NCI-H2081 treated with DMSO at 0.1 percent for 48 hours (cell line): ENCODE measurements at regions not wholly inside any gene's neighbourhood (a gene's known extent, or its start where the extent isn't known, plus 50 kb on each side); places are given as distances from the start of the nearest gene placed in this dataset.
"Not testable (repeated sequence)": the region's sequence is repeated elsewhere in the genome, so short reads cannot be mapped to it uniquely, and the experiment has no call there.

Source experiments
- DNase-seq: peaks from one replicate; lab custom pipeline; 2025; lab: John Stamatoyannopoulos, UW

GRCh38 chr4:96431094-96431493 lies 591.2 kb downstream of the PDHA2 start:
- DNase-seq, result no peak

- DNase-seq, result no peak
Observed at GRCh38 chr4:96448315-96448872, 608.5 kb downstream of the PDHA2 start.

GRCh38 chr4:96455045-96455720 lies 615.3 kb downstream of the PDHA2 start:
- no peak for DNase-seq

GRCh38 chr4:96458031-96458430 lies 618.1 kb downstream of the PDHA2 start:
- not testable (repeated sequence) for DNase-seq

- no peak for DNase-seq
Observed at GRCh38 chr4:96459105-96459504, 619.2 kb downstream of the PDHA2 start.

GRCh38 chr4:96465834-96466233 lies 625.9 kb downstream of the PDHA2 start:
- DNase-seq, result no peak

- DNase-seq, result no peak
Observed at GRCh38 chr4:96471956-96472867, 632.3 kb downstream of the PDHA2 start.

- DNase-seq, result no peak
Observed at GRCh38 chr4:96473246-96473645, 633.4 kb downstream of the PDHA2 start.

GRCh38 chr4:96483308-96484030 lies 643.6 kb downstream of the PDHA2 start:
- no peak for DNase-seq

- no peak for DNase-seq
Observed at GRCh38 chr4:96486563-96486962, 646.7 kb downstream of the PDHA2 start.

GRCh38 chr4:96497621-96498020 lies 657.7 kb downstream of the PDHA2 start:
- no peak for DNase-seq

- no peak for DNase-seq
Observed at GRCh38 chr4:96504386-96504785, 664.5 kb downstream of the PDHA2 start.

- DNase-seq, result no peak
Observed at GRCh38 chr4:96509039-96509741, 669.3 kb downstream of the PDHA2 start.

GRCh38 chr4:96519291-96519690 lies 679.4 kb downstream of the PDHA2 start:
- DNase-seq, result no peak

GRCh38 chr4:96521046-96521536 lies 681.2 kb downstream of the PDHA2 start:
- DNase-seq, result no peak

GRCh38 chr4:96523611-96524010 lies 683.7 kb downstream of the PDHA2 start:
- DNase-seq, result no peak

- no peak for DNase-seq
Observed at GRCh38 chr4:96524311-96524875, 684.5 kb downstream of the PDHA2 start.

- no peak for DNase-seq
Observed at GRCh38 chr4:96525898-96526297, 686.0 kb downstream of the PDHA2 start.

- DNase-seq, result no peak
Observed at GRCh38 chr4:96526625-96527024, 686.7 kb downstream of the PDHA2 start.

GRCh38 chr4:96531836-96532235 lies 691.9 kb downstream of the PDHA2 start:
- DNase-seq, result no peak

- no peak for DNase-seq
Observed at GRCh38 chr4:96543346-96543745, 703.5 kb downstream of the PDHA2 start.
